Progenitor cell of endocrine pancreas (in vitro differentiated cells): ENCODE measurements at regions not wholly inside any gene's neighbourhood (a gene's known extent, or its start where the extent isn't known, plus 50 kb on each side); places are given as distances from the start of the nearest gene placed in this dataset.

Experiments
- DNase-seq: peaks from one replicate; pipeline ENCODE4 v3.0.0; 2021; ENCODE audit warnings: low spot score; ENCODE audit not compliant: unreplicated experiment
- H3K27ac Mint-ChIP-seq: 2 replicates; pipeline ENCODE4 v1.8.0; 2021; ENCODE audit warnings: mild to moderate bottlenecking, moderate library complexity, mixed read lengths
- H3K27me3 Mint-ChIP-seq: 2 replicates; pipeline ENCODE4 v1.8.0; 2021; ENCODE audit warnings: mixed read lengths
- H3K36me3 Mint-ChIP-seq: 2 replicates; pipeline ENCODE4 v1.8.0; 2022; ENCODE audit warnings: mixed read lengths; ENCODE audit not compliant: insufficient read depth
- H3K4me1 Mint-ChIP-seq: 2 replicates; pipeline ENCODE4 v1.8.0; 2021; ENCODE audit warnings: low read depth, mixed read lengths
- H3K4me3 Mint-ChIP-seq: 2 replicates; pipeline ENCODE4 v1.8.0; 2021; ENCODE audit warnings: low read depth, mild to moderate bottlenecking, moderate library complexity, mixed read lengths
- H3K9me3 Mint-ChIP-seq: 2 replicates; pipeline ENCODE4 v1.8.0; 2021; ENCODE audit warnings: low read depth, mixed read lengths
- TF ChIP-seq, protein P1 (sequence below): fragments of 200-600 bp; sonication (generic); IDR thresholded peaks from one replicate; pipeline ENCODE4 v1.5.0; 2021; ENCODE audit warnings: antibody characterized with exemption, mild to moderate bottlenecking; ENCODE audit not compliant: unreplicated experiment

DNA sequence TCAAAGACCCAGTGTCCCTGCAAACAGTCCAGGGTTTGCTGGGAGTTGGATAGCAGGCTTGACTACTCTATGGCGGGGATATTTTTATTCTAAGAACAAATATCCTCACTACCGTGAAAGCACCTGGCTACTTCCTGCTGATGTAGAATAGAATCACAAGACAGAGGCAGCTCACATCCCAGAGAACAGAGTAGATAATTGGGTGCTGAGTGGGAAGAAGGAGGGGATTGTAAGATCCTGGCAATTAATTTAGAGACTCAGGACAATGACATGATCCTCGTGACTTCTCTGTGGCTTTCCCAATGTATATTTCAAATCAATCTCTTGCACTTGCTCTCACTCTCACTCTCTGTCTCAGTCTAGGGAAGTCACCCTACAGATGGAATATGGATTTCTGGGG is 341.9 kb upstream of the DCC start:
- Mint-ChIP-seq H3K4me1 (no peaks in the 10 kb centered on the region), H3K4me3 (no peak overlapping the region), H3K27me3 (no peaks in the 10 kb centered on the region), H3K36me3 (no peaks in the 10 kb centered on the region), H3K9me3 (no peaks in the 10 kb centered on the region), H3K27ac (no peak overlapping the region)
- no peak for DNase-seq
- TF ChIP-seq, protein P1, sequence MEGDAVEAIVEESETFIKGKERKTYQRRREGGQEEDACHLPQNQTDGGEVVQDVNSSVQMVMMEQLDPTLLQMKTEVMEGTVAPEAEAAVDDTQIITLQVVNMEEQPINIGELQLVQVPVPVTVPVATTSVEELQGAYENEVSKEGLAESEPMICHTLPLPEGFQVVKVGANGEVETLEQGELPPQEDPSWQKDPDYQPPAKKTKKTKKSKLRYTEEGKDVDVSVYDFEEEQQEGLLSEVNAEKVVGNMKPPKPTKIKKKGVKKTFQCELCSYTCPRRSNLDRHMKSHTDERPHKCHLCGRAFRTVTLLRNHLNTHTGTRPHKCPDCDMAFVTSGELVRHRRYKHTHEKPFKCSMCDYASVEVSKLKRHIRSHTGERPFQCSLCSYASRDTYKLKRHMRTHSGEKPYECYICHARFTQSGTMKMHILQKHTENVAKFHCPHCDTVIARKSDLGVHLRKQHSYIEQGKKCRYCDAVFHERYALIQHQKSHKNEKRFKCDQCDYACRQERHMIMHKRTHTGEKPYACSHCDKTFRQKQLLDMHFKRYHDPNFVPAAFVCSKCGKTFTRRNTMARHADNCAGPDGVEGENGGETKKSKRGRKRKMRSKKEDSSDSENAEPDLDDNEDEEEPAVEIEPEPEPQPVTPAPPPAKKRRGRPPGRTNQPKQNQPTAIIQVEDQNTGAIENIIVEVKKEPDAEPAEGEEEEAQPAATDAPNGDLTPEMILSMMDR: no peak

DNA sequence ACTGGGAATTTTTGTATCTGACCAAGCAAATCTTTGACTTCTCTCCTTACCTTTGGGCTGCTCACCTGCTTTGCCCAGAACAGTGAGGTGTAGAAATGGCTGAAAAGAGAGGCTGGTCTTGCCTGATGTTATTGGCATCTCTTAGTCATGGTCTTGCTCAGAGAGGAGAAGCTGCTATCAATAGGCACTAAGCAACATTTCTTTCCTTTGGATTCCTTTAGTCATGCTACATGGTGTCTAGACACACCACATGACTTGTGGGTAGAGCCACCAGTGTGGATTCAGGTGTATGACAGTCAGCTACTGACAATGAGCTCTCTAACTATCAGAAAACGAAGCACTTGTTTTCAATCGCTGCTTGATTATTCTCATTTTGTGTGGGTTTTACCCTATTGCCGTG is 341.3 kb upstream of the DCC start:
- H3K4me3 Mint-ChIP-seq: no peak overlapping the region
- no peaks in the 10 kb centered on the region for H3K36me3 Mint-ChIP-seq
- H3K27me3 Mint-ChIP-seq: no peaks in the 10 kb centered on the region
- no peak for DNase-seq
- no peaks in the 10 kb centered on the region for H3K9me3 Mint-ChIP-seq
- no peaks in the 10 kb centered on the region for H3K4me1 Mint-ChIP-seq
- no peak overlapping the region for H3K27ac Mint-ChIP-seq
- TF ChIP-seq, protein P1: no peak

DNA sequence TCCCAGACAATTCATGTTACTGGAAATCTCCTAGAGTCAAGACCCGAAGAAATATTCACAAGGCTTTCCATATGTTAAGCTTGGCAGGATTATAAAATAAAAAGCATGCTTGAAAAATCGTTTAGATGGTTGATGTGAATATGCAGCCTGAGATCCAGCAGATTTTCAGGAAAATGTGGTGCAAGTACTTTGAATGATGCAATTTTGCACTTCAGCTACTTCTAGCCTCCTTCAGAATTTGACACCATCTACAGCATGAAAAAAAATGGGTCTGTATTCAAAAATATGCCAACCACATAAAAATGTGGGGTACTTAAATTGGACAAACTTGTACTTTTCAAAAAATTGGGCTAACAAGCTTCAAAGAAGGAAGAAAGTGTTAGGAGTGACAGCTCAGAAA is 340.6 kb upstream of the DCC start:
- no peaks in the 10 kb centered on the region for H3K9me3 Mint-ChIP-seq
- TF ChIP-seq, protein P1: no peak
- no peaks in the 10 kb centered on the region for H3K36me3 Mint-ChIP-seq
- H3K27me3 Mint-ChIP-seq: no peaks in the 10 kb centered on the region
- no peak overlapping the region for H3K27ac Mint-ChIP-seq
- H3K4me1 Mint-ChIP-seq: no peaks in the 10 kb centered on the region
- no peak overlapping the region for H3K4me3 Mint-ChIP-seq
- DNase-seq: no peak

DNA sequence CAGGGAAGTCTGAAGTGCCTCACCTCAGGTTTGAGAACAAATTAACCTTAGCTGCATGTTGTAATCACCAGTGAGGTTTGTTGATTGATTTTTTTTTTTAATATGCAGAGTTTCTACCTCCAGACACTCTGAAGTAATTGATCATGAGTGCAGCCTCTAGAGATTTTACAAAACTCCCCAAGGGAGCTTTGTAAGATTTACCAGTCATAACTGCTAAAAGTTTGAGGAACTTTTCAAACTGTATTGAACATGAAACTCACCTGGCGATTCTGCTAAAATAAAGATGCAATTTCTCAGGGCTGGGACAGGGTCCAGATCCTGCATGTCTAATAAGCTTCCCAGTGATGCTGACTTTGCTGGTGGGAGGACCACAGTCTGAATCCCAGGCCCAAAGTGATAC is 339.6 kb upstream of the DCC start:
- TF ChIP-seq, protein P1: no peak
- H3K27ac Mint-ChIP-seq: no peak overlapping the region
- H3K4me1 Mint-ChIP-seq: no peaks in the 10 kb centered on the region
- no peaks in the 10 kb centered on the region for H3K9me3 Mint-ChIP-seq
- no peak overlapping the region for H3K4me3 Mint-ChIP-seq
- H3K36me3 Mint-ChIP-seq: no peaks in the 10 kb centered on the region
- no peaks in the 10 kb centered on the region for H3K27me3 Mint-ChIP-seq
- no peak for DNase-seq

DNA sequence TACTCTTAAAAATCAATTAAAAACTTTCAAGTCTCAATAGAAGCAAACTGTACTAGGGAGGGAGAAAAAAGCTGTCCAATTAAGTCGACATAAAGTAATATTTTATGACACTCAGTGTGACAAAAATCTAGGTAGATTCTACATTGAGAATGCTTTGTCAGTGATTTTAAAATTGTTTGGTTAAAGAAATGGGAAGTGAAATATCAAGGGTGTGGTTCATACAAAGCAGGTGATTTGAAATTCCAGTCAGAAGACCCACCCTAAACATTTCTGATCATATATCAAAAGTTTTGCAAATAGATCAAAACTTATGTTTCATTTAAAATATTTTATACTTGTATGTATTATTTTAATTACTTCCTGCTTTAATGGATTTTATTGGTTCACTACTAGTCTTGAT is 338.9 kb upstream of the DCC start:
- Mint-ChIP-seq H3K4me3 (no peak overlapping the region), H3K27ac (no peak overlapping the region), H3K36me3 (no peaks in the 10 kb centered on the region), H3K9me3 (no peaks in the 10 kb centered on the region), H3K27me3 (no peaks in the 10 kb centered on the region), H3K4me1 (no peaks in the 10 kb centered on the region)
- no peak for DNase-seq
- TF ChIP-seq, protein P1: no peak
